GM21576 (cell line): ENCODE measurements at regions not wholly inside any gene's neighbourhood (a gene's known extent, or its start where the extent isn't known, plus 50 kb on each side); places are given as distances from the start of the nearest gene placed in this dataset.
A peak's percentile ranks its signal among the peaks of the same experiment; 100 is the strongest.
"Not testable (repeated sequence)": the region's sequence is repeated elsewhere in the genome, so short reads cannot be mapped to it uniquely, and the experiment has no call there.

Experiments used
- ATAC-seq: cut with Tn5 transposase; IDR thresholded peaks from one replicate; pipeline ENCODE4 v1.9.1; 2021; ENCODE audit warnings: mild to moderate bottlenecking, moderate library complexity; ENCODE audit not compliant: unreplicated experiment

GRCh38 chr12:131213896-131214442 is 260.3 kb downstream of the ADGRD1 start:
- ATAC-seq, result no peak

GRCh38 chr12:131214936-131215335 is 261.2 kb downstream of the ADGRD1 start:
- not testable (repeated sequence) for ATAC-seq

GRCh38 chr12:131216587-131216986 is 262.9 kb downstream of the ADGRD1 start:
- ATAC-seq, result not testable (repeated sequence)

GRCh38 chr12:131217024-131217586 is 263.4 kb downstream of the ADGRD1 start:
- no peak for ATAC-seq

GRCh38 chr12:131218026-131218922 is 264.6 kb downstream of the ADGRD1 start:
- ATAC-seq, result no peak

GRCh38 chr12:131218923-131219669 is 265.4 kb downstream of the ADGRD1 start:
- ATAC-seq, result no peak

GRCh38 chr12:131219670-131220330 is 266.1 kb downstream of the ADGRD1 start:
- ATAC-seq, result no peak

DNA sequence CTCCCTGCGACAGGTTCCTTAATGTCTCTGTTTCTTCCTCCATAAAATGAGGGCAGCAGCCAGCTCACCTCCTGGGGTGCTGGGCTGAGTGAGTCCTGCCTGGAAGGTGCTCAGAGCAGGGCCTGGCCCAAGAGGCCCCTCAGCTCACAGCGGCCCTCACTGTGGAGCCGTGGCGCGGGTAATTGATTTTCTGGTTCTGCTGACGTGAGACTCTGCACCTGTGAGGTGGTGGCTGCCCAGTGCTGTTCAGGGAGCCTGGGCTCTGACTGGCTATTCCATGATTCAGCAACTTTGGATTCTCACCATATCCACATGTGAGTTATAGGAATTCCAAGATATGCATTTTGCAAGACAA is 266.6 kb downstream of the ADGRD1 start:
- no peak for ATAC-seq

- ATAC-seq, result no peak
Observed at GRCh38 chr12:131221061-131221956, 267.6 kb downstream of the ADGRD1 start.

GRCh38 chr12:131221957-131222328 is 268.2 kb downstream of the ADGRD1 start:
- ATAC-seq, result no peak

DNA sequence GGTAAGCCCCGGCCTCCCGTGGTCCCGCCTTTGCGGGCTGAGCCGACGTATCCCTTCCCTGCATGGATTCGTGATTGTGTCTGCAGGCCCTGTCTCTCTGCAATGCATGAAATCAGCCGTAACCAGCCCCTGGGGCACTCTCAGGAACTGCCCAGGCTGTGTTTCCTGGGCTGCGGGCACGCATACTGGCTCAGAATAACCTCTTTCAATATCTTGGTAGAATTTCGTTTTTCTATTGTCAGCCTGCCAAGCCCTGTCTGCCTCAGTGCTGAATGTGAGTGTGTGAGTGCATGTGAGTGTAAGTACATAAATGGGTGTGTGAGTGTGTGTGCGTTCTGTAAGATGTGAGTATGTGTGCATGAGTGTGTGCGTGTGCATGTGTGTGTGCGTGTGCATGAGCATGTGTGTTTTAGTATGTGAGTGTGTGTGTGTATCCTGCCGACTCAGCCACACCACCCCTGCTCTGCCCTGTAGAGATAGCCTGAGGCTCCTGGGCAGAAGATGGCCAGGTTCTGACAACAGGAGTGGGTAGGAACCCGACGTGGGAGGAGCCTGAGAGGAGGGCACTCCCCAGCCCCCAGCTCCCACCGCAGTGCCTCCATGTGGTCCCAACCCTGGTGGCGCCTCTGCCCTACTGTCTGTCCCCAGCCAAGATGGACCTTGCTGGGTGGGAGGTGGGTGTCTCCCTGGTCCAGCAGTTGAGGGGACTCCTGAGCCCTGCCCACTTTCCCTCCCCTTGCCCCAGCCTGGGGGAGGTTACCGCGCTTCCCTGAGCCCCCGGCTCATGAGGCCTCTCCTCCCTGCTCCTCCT is 268.8 kb downstream of the ADGRD1 start:
- peak; percentile 64 for ATAC-seq

GRCh38 chr12:131223171-131223761 is 269.6 kb downstream of the ADGRD1 start:
- ATAC-seq, result no peak

DNA sequence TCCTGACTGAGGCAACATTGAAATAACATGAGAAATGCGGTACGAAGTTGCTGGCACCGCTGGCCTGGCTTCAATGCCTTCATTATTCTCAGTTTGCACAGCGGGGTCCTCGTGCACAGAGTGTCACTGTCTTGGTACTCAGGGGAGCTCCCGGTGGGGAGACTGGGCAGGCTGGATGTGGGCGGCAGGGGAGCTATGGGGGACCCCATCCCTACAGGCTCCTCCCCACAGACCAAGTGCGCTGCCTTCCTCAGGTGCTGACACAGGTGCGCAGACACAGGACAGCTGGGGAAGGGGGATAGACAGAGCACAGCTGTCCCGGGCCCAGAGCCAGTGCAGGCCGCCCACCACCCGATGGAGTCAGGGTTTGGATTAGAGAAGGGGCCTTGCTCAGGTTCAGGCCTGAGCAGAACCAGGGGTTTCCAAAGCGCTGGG is 270.1 kb downstream of the ADGRD1 start:
- no peak for ATAC-seq

DNA sequence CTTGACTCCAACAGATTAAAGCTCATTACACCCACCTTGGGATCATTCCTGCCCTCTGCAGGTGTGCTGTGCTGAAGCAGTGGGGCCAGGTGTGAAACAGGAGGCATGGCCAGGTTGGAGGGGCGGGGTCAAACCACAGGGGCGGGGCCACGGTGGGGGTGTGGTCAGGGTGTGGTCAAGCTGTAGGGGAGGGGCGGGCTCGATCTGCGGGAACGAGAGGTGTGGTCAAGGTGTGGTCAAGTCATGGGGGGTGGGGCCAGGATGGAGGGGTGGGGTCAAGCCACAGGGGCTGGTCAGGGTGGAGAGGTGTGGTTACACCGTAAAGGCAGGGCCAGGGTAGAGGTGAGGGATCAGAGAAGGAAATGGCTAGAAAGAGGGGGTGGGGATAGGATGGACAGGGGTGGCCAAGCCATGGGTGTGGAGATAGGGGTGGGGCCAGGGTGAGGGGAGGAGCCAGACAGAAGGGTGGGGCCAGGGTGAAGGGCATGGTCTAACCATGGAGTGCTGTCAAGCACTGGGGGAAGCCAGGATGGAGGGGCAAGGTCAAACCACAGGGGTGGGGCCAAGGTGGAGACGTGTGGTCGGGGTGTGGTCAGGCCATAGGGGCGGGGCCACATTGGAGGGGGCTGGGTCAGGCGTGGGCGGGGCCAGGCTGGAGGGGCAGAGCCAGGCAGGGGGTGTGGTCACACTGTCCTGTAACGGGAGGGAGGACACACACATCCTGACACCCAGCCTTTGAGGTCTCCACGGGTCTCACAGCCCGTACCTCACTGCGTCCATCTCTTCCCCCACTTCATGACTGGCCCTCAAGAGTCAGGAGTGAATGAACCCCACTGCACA is 270.7 kb downstream of the ADGRD1 start:
- ATAC-seq, result not testable (repeated sequence)

GRCh38 chr12:131225066-131225380 is 271.3 kb downstream of the ADGRD1 start:
- ATAC-seq, result not testable (repeated sequence)

DNA sequence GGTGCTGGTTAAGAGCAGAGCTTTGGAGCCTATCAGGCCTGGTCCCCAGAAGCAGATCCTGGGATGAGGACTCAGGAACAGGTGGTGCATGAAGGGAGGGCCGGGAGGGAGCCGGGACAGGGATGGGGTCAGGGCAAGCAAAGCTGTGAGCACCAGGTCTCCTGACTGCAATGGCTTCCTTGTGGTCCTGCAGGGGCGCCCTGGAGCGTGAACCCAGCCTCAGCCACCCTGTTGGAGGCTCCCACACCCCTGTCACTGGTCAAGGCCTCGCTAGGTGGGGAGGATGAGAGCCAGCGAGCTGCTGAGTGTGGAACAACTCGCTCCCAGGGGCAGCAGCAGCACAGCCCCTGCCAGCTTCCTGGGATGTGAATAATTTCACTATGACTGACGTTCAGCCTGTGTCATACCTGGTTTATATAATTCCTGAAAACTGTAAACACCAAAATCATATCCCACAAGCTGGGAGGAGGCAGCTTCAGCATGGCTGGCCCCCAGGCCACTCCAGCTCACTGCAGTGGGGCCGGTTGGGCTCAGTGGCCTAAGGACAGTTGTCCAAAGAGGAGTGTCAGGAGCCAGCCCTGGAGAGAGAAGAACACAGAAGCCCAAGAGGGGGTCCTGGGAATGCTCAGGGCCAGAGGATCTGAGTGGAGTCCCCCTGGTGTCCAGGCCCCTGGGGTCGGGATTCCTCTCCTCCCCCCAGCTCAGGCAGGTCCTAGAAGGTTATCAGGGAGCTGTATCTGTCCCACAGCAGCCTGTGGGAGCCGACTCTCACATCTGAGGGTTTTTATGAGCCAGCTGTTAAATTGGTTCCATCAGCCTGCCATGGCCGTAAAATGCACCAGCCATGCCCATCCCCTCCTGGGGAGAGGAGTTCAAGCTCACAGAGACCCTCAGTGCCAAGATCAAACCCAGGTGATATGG is 272.9 kb downstream of the ADGRD1 start:
- no peak for ATAC-seq

GRCh38 chr12:131227641-131228040 is 273.9 kb downstream of the ADGRD1 start:
- ATAC-seq, result not testable (repeated sequence)
